NCI-H460 (cell line): ENCODE measurements at regions not wholly inside any gene's neighbourhood (a gene's known extent, or its start where the extent isn't known, plus 50 kb on each side); places are given as distances from the start of the nearest gene placed in this dataset.

Experiments
- DNase-seq: peaks from one replicate; pipeline ENCODE4 v3.0.0-alpha.2; 2016; ENCODE audit warnings: low read depth; ENCODE audit errors: extremely low read depth

DNA sequence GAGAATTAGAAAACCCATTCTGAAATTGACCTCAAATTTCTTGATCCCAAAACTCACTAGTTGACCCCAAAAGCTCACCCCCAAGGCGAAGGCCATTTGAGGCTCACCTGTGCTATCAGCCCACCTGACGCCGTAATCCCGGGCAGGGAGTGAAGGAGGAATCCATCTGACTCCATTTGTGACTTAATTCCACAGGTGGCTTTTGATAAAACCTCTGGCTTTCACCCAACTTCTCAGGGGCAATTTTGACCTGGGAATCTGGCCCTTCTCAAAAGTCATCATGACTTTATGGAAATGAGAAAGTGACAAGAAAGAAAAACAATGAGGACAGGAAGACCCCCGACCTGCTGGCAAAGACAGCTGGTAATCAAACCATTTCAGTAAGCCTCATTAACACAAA, 86.9 kb upstream of the SALL3 start:
- no peak for DNase-seq

GRCh38 chr18:78893281-78894032, 86.2 kb upstream of the SALL3 start:
- no peak for DNase-seq

DNA sequence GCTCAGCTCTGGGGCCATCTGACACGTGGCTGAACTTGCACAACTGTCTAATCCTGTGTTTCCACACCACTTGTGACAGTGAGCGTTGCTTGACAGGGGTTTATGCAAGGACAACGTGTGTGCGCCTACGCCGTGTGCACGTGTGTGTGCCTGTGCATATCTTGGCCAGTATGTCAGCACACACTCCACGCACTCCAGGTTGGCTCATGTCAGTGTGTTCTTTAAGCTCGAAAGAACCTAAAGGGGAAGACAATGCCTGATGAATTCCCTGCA, 85.6 kb upstream of the SALL3 start:
- DNase-seq, result no peak

GRCh38 chr18:78895207-78896001, 84.2 kb upstream of the SALL3 start:
- DNase-seq, result no peak

- DNase-seq, result no peak
Measured at GRCh38 chr18:78896111-78896905, 83.3 kb upstream of the SALL3 start.

- no peak for DNase-seq
Measured at GRCh38 chr18:78898066-78898465, 81.6 kb upstream of the SALL3 start.

DNA sequence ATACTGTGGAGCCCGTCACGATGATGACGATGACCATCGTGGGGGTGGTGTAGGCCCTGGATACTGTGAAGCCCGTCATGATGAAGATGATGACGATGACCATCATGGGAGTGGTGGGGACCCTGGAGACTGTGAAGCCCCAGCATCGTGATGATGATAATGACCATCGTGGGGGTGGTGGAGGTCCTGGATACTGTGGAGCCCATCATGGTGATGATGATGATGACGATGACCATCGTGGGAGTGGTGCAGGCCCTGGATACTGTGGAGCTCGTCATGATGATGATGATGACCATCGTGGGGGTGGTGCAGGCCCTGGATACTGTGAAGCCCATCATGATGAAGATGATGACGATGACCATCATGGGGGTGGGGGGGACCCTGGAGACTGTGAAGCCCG, 81.0 kb upstream of the SALL3 start:
- DNase-seq, result no peak

- no peak for DNase-seq
Measured at GRCh38 chr18:78899241-78899640, 80.4 kb upstream of the SALL3 start.

DNA sequence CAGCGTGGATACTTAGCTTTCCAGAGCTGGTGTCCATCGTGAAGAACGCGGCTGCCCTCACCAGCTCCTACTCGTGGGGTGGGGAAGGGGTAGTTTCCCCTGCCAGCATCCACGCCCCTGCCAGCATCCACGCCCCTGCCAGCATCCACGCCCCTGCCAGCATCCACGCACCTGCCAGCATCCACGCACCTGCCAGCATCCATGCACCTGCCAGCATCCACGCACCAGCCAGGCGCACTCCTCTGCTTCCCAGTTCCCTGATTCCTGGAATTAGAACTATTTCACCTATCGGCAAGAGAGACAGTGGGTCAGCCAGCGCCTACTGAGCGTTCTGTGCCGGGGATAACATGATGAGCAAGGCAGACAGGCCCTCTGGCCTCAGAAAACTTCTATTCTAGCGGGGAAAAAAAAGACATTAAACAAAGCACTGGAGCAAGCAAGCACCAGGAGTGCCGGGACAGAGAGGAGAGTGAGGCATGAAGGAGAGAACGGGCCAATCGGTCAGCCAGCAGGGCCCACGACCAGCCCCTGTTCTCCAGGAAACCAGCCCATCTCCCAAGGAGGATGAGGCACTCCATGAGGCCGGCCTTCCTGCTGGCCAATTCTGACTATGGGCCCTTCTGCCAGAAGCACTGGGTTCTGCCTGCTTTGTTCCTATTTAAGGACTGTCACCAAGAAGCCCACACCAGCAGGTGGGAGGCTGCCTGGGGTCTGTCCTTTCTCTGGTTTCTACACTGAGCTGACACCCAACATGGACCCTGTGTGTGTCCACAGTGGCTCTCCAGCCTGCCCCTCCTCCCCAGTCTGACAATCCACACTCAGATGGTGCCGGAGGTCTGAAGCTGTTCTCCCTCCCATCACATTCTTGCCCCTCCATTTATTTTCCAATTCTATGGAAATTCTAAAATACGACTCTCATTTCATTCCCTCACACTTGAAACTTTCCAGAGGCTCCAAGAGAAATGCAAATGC, 78.4 kb upstream of the SALL3 start:
- no peak for DNase-seq

GRCh38 chr18:78901923-78902794, 77.5 kb upstream of the SALL3 start:
- DNase-seq, result no peak

- no peak for DNase-seq
Measured at GRCh38 chr18:78902795-78903435, 76.7 kb upstream of the SALL3 start.

GRCh38 chr18:78903436-78904178, 76.0 kb upstream of the SALL3 start:
- no peak for DNase-seq

- no peak for DNase-seq
Measured at GRCh38 chr18:78904179-78904531, 75.5 kb upstream of the SALL3 start.

DNA sequence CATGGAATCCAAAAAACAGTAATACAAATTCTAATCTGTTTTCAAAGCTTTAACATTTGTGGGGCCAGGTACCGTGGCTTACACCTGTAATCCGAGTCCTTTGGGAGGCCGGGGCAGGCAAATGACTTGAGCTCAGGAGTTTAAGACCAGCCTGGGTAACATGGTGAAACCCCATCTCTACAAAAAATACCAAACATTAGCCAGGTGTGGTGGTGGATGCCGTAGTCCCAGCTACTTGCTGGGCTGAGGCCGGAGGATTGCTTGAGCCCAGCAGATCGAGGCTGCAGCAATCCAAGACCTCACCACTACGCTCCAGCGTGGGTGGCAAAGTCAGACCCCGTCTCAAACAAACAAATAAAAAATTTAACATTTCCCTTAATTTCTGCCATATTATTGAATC, 74.3 kb upstream of the SALL3 start:
- DNase-seq, result no peak

DNA sequence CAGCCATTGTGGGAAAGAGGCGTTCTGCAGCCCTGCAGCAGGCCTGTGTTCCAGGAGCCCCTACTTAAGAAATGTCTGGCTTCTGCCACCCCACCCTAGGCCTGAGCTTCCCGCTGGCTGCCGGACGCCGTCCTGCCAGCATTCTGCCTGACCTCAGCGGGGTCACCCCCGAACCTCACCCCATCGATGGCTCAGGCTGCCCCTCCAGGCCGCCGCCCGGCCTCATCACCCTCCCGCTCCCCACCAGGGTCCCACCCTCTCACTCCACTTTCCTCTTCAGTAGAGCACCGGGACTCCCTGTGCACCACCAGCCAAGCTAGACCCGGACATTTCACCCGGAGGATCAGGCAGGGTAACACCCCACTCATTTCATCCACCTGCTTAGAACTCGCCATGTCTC, 73.6 kb upstream of the SALL3 start:
- no peak for DNase-seq

DNA sequence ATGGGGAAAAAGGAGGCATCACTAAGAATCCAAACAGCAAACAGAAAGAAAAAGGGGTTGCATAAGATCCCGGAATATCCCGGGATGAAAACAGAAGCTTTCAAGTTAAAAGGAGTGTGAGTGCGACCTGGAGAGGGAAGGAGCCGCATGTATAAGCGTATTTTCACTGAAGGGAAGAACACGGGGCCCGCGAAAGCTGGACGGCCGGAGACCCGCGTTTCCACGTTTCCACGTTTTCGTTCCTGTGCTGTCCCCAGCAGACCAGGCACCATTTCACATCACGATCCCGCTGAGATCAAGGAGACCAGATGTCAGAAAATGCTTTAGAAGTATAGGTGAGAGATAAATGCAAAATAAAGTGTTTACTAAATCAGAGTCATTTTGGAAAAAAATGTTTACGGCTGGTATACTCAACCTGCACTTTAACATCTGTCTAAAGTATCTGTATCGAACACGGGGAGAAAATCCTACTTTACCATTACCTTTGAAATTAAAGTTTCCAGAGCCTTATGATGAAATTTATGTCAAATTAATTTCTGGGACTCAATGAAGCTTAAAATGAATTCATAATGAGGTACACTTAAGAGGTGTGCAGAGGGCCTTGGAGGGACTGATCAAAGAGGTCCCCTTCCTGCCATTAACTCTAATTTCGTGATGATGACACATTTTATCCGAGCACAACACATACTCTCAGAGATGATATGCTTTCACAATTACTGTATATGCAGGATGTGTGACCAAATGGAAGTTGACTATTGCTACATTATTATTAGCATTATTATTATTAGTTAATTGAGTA, 71.0 kb upstream of the SALL3 start:
- DNase-seq, result no peak

GRCh38 chr18:78911751-78912283, 67.8 kb upstream of the SALL3 start:
- DNase-seq, result no peak
